ENCODE measurements at regions not wholly inside any gene's neighbourhood (a gene's known extent, or its start where the extent isn't known, plus 50 kb on each side); places are given as distances from the start of the nearest gene placed in this dataset.
"Not testable (repeated sequence)": the region's sequence is repeated elsewhere in the genome, so short reads cannot be mapped to it uniquely, and the experiment has no call there.

DNA sequence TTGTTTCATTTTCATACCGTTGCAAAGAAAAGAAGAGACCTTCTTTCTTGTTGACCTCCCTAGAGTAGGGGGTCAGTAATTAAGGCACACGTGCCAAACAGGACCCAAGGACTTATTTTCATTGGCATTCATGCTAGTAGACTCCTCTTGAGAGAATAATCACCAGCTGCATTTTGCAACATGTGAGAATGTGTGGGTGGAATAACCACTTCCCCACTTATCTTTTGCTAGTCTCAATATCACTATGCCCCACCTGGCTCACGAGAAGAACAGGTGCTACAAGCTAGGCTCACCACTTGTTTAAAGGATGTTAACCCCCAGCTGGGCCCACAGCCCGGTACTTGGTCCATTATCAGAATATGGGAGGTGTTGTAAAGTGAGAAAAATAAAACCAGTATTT, 460.7 kb upstream of the MEF2C start:
- peak; percentile 10 for DNase-seq (ENCODE audit: low spot score)

DNA sequence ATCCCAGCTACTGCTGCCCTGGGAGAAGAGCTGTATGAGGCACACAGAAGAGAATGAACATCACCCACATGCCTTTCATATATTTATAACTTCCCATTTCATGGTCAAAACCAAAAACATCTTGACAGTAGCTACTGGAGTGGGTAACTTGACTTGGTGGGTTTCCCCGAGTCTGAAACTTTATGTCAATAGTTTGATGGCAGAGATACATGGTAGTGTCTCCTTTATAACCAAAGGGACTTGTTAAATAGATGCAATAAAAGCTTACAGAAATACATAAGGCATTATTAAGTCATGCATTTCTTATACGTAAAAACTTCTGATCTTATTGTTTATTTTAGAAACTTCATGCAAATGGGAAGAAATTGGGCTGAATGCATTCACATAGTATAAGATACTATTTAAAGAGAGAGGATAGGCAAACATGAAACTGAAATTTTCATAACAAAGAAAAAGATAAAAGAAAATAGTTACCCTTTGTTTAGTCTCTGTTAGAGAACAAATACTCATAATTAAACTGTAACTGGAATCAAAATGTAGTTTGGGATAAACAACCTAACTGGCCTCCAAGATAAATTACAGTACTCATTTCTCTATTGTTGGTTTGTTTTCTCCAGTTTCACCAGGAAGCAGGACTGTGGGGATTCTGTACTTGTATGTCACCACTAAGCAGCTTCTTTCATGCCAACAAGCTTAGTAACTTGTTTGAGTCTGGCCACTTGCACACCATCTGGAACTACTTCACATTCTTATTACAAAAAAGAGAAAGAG, 459.3 kb upstream of the MEF2C start:
- DNase-seq (ENCODE audit: low spot score): no peak

DNA sequence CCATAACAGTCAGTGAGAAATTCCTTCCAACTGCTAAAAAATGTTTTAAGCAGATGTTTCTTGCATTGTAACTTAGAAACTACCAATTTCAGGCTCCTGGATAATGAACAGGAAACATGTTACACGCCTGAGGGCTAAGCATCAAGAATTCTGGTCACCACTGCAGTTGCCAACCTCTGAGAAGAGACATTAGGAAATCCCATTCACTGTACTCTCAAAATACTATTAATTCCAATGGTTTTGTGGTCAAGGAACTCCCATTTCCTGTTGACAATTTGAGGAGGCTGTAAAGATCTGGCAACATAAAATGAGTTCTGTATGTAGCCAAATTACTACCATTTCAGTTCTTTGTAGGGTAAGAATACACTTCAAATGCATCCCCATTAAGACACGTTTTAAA, 456.0 kb upstream of the MEF2C start:
- no peak for DNase-seq (ENCODE audit: low spot score)

DNA sequence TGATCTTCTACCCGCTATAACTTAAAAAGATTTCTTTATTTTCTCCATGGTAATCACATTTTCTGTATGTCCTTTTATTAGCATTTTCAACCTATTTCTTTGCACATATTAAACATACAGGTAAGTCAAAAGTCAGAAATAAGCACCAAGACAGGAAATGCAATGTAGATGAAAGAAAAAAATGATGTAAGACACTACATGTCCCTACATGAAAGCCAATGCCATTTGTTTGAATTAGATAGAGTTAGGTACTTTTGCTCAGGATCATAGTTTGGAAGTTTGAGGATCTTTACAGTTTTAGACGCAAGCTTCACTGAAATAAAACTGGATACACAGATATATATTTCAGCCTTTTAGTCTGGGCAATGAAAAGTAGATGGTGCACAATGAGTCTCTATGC, 453.1 kb upstream of the MEF2C start:
- no peak for DNase-seq (ENCODE audit: low spot score)

DNA sequence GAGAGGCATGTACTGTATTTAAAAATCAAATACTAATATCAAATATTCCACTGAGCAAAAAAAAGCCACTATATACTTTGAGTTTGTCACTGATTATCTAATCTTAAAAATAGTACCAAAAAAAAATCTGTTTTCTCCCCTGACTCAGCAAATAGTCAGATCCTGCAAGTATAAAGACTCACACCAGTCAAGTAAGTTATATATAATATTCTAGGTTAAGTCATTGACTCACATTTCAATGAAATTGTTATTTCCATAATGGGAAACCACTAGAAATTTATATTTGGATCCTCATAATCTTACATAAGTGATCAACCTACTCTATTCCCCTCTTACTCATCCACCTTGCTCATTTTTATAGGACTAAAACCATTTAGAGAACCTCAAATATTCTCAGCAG, 447.2 kb upstream of the MEF2C start:
- DNase-seq (ENCODE audit: low spot score): no peak

DNA sequence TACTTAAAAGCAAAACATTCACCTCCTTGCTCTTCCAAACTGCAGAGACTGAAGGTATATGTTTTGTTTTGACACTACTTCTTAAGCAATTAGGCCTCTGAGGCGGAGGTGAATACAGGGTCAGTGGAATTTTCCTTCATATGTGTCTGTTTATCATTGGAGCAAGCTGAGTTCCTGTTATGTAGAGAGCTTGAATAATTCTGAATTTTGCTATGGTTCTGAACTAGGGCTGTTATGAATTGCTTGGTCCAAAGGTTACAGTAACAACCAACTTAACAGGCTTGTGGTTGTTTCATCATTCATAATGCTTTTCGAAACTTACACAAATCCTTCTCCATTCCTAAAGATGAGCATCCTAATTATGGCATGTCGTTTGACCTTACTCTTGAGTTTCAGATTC, 444.6 kb upstream of the MEF2C start:
- no peak for DNase-seq (ENCODE audit: low spot score)

DNA sequence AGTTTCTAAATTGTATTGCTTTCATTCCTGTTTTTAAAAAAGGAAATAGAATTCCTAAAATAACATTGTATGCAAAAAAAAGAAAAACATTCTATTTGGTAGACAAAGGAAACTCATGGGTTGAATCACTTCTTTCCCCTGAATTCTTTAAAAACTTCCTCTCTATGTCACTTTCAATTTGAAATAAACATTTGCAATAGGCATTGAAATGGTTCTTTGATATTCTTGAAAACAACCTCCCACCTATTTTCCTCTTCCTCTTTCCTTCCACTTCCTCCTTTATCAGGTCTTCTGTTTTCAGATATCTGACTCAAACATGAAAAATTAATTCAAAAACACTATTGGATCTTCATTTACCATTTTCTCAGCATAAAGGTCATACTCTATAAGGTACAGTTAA, 442.0 kb upstream of the MEF2C start:
- DNase-seq (ENCODE audit: low spot score): no peak

DNA sequence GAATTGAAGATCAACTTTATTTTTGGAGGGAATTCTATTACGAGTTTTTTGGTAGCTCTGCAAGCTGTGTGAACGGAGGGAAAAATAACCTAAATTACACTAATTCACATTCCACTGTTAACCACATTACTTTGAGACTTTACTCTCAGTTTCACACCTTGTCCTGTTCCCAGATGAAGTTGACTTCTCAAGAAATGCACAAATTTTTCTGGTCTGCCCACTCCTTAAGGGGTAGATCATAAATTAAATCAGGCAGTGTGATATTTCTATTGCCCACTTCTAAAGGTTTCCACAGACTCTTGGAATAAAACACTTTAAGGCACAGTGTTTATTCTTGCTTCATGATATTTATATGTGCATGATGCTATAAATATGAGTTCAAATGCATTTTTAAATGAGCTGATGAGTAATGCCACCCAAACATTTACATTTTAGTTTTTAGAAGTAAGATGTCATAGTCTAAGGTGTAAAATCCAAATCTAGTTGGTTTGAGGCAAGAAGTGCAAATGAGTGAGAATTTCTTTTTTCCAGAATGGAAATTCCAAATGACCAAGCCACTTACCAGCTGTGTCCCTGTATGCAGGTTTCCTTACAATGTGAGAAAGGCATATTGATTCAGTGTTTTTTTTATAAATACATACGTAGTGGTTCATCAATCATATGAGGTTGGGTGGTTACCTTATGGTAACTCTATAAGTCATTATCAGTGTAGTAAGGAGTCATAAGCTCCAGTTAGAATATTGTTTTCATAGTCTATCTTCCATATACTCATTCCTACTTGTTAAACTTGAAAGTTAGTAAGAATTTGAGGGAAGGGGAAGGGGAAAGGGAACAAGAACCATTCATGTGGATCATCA, 437.7 kb upstream of the MEF2C start:
- no peak for DNase-seq (ENCODE audit: low spot score)

DNA sequence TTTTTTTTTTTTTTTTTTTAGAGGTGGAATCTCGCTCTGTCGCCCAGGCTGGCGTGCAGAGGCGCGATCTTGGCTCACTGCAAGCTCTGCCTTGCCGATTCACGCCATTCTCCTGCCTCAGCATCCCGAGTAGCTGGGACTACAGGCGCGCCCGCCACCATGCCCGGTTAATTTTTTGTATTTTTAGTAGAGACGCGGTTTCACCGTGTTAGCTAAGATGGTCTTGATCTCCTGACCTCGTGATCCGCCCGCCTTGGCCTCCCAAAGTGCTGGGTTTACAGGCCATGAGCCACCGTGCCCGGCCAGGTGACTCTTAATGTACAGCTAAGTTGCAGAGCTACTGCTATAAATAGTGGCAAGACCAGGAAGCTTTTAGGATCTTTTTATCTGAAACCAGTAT, 434.9 kb upstream of the MEF2C start:
- not testable (repeated sequence) for DNase-seq (ENCODE audit: low spot score)

DNA sequence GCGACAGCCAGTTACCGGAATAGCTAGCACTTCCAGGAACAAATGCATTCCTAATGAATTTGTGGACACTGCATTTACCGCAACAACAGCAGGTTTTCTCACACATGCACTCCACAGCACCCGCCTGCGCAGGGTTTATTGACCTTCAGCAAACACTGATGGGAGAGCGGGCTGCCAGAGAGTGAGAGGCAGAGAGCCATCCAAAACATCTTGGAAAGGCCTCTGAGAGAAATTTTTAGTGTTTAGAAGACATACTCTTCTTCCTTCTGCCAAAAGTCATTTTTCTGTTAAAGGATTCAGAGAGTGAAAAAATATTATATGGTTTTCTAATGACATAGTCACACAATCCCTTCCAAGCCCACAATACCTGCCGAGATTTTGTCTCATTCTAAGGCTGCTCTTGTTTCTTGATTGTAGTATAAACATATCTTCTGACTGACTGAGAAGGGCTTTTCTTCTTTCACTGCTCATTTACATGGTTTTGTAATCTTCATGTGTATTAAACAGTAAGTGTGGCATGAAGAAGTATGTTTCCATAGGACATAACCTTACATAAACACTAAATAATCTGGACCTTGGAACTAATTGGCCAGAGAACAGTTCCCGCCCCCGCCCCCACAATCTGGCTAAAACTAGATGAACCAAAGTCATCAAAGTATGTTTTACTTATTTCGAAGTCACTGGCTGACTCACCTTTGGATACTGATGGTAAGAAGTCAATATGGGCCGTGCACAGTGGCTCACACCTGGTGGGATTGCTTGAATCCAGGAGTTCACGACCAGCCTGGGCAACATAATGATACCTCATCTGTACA, 432.5 kb upstream of the MEF2C start:
- DNase-seq (ENCODE audit: low spot score): no peak

DNA sequence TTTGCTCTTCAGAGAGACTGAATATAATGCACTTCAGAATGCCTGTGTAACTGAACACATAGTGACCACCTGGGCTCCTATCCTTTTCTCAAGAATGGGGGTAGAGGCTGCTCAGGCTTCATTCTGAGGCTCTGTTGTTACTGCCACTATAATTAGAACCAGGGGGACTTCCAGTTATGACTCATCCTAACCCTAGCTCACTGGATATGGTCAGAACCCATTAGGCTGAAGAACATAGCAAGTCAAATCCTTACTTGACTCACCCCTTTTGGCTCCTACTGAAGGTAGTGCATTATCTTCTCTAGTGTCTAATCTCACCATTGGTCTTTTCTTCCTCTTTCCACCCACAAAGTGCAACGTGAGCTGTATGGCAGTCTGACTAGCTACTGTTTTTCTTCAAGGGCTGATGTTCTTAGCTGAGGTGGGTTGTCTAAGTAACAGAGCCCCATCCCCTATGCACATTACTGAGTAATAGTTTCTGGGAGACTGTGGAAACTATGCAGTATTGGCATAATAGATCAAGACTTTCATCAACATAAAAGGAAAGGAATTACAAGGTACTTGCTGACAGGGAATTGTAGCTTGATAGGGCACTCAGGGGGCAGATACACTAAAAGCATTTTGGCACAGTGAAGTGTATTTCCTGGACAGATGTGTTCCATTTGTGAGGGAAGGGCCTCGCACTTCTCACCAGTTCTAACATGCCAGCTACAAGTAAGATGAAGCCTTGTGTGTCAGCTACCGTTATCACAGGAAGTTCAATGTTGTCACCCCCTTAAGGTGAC, 431.0 kb upstream of the MEF2C start:
- DNase-seq (ENCODE audit: low spot score): no peak

DNA sequence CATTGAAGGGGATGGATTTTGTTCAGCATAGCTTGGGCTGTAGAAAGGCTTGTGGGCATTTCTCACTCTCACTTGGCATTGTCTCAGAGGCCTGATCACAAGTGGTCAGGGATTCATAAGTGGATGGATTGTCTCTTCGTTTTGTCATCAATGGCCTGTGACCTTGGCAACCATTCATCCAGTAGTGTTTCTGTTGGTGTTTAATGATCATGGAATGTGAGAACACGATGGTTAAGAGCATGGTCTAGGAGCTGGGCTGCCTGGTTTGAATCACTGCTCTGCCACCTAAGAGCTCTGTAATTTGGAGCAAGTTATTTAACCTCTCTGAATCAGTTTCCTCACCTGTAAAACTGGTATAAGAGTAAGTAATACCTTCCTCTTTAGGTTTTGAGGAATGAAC, 430.1 kb upstream of the MEF2C start:
- no peak for DNase-seq (ENCODE audit: low spot score)

DNA sequence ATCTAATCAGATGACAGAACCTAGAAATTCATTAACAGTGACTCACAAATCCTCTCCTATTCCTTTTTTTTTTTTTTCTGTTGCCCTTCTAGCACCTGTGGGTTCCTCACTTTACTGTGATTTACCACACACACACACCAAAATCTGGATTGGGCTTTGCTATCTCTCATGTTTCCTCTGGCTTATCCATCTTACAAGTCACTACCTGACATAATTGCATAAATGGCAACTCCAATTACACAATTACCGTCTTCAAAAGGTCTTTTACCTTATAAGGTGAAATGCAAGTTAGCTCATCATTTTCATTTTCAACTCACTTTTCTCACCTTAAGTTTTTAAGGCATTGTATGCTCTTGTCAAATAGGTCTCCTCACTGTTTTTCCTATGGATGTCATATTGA, 426.3 kb upstream of the MEF2C start:
- DNase-seq (ENCODE audit: low spot score): no peak

DNA sequence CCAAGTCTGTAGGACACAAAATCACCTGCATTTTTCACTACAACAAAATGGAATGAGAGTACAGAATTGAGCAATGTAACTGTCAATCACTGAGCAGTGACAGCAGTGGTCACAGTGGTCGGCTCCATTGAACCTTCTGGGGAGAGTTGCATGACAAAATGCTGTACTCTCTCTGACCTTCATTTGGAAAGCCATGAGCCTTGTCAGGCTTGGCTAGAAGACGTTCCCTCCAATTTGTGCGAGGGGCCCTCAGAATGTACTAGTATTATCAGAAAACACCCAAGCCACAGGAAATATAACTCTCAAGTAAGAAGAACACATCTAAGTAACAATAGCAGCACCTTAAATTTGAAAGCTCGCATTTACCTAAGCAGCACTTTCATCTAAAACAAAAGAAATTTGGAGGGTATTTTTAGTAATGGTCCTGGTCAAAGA, 425.6 kb upstream of the MEF2C start:
- DNase-seq (ENCODE audit: low spot score): no peak

DNA sequence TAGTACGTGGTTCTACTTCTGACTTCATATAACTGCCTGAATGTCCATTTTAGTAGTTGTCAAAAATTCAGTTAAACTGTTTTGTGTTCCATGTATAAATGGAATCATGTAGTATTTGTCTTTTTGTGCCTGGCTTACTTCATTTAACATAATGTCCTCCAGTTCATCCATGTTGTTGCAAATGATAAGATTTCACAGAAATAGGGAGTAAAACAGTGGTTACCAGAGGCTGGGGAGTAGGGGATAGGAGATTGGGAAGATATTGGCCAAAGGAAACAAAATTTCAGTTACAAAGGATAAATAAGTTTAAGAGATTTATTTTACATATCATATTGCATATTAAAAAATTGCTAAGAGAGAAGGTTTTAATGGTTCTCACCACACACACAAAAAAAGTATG, 425.0 kb upstream of the MEF2C start:
- DNase-seq (ENCODE audit: low spot score): no peak

DNA sequence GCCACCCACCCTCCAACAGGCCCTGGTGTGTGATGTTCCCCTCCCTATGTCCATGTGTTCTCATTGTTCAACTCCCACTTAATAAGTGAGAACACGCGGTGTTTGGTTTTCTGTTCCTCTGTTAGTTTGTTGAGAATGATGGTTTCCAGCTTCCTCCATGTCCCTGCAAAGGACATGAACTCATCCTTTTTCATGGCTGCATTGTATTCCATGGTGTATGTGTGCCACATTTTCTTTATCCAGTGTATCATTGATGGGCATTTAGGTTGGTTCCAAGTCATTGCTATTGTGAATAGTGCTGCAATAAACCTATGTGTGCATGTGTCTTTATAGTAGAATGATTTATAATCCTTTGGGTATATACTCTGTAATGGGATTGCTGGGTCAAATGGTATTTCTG, 424.2 kb upstream of the MEF2C start:
- DNase-seq (ENCODE audit: low spot score): not testable (repeated sequence)

DNA sequence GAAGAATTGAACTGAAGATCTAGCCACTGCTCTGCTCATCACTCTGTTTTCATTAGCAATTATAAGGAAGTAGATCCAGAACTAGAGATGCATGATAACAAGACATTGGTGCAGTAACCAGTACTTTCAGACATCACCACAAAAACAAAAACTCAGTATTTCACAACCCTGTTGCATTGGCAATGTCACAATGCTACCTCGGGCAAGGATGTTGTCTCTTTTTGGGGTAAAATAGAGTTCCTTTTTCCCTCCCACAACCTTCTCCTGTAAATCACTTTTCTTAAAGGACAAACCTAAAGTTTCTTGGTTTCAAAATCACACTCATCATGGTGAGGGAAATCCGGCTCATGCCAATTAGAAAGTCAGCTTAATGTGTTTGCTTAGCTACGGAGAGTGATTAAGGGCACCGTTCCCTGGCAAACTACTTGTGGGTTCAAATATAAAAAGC, 420.1 kb upstream of the MEF2C start:
- DNase-seq (ENCODE audit: low spot score): no peak

DNA sequence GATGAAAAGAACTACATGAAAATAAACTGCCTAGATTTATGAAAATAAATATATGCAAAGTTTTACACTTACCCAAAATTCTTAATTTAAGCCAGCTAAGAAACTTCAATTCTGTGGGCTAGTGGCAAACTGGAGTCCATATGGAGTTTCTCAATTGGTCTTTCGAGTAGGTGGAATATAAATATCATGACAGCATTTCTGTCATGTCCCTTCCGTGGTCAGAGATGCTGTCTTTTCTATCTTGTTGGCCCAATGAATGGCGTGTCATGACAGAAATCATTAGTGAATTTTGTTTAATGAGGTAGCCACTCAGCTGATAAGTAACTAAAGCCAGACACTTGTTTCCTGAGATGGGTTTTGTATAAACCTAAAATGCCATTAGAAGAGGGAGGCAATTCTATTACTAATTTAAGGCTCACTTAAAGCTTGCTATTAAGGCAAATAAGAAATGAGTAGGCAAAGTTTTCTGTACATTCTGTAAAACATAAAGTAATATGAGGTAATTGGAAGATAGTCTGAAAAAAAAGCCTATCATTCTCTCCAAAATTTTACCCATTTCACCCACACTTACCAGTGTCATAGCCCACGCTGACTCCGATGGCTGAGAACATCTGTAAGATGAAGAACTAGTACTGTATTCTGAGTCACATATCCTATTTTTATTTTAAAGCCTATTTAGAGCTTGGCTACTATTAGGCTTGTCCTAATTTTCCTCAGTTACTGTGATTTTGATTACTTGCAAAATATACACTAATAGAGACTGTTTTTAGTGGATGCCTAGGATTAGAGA, 419.3 kb upstream of the MEF2C start:
- no peak for DNase-seq (ENCODE audit: low spot score)

DNA sequence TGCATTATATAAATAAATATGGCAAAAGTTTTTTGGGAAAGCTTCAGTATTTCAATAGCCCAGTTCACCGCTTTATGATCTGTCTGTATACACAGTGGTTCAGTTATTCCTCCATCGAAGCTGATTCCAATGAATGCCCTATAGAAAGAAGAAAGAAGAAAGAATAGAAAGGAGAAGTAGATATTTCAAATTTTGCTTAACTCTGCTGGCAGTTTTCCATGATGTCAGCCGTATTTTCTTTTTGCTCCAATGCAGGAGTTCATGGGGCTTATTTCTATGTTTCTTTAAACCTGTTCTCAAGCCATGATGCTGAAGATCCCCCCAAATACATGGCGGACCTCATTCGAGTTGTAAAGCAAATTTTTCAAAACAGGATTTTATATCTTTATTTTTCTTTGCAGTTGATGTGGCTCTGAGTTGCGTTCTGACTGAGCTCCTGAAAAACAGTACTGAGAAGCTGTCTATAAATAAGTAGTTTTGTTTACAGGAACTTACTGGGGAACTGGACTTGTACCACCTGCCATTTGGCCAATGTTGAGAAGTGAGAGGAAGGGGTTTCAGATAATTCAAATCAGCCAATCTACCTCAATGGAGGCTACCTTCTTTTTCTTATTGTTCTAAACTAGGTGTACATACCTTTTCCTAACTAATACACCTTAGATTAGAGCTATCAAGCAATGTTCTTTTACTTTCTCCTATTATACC, 418.5 kb upstream of the MEF2C start:
- no peak for DNase-seq (ENCODE audit: low spot score)

DNA sequence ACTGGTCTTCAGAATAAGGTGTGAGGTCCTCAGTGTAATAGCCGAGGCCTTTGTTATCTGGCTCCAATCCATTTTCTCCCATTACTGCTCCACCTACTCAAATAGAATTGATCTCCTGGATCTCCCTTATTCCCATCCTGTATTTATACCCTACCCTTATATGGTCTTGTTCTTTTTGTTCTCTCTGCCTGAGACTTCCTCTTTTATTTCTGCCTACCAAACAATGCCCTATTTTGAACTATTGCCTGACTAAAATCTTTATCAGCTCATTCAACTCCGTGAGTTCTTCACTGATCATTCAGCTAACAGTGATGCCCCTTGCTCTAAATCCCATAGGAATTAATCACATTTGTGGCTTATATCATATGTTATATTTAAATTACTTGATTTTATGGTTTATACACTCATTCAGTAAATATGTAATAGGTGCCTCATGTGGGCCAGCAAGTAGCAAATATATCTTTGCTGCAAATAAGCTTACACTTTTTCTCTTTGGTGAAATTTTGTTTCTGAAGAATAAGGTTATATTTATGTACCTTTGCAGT, 417.5 kb upstream of the MEF2C start:
- DNase-seq (ENCODE audit: low spot score): no peak
